Endodermal cell (in vitro differentiated cells): ENCODE measurements at regions not wholly inside any gene's neighbourhood (a gene's known extent, or its start where the extent isn't known, plus 50 kb on each side); places are given as distances from the start of the nearest gene placed in this dataset.

Source experiments
- DNase-seq: peaks from one replicate; pipeline ENCODE4 v3.0.0-alpha.2; 2017
- H3K27ac ChIP-seq: 2 replicates; pipeline ENCODE4 v1.5.1; 2013; ENCODE audit warnings: mild to moderate bottlenecking, low read depth, low read length, moderate library complexity
- H3K27me3 ChIP-seq: 2 replicates; pipeline ENCODE4 v1.6.1; 2013; ENCODE audit warnings: mild to moderate bottlenecking, low read length, moderate library complexity; ENCODE audit not compliant: insufficient read depth, control insufficient read depth, poor library complexity, severe bottlenecking
- H3K36me3 ChIP-seq: 2 replicates; pipeline ENCODE4 v1.7.0; 2013; ENCODE audit warnings: mild to moderate bottlenecking, low read length, moderate library complexity; ENCODE audit not compliant: control insufficient read depth, insufficient read depth
- H3K4me1 ChIP-seq: one replicate; pipeline ENCODE4 v1.7.0; 2013; ENCODE audit warnings: low read length; ENCODE audit not compliant: control insufficient read depth, insufficient read depth
- H3K4me3 ChIP-seq: 2 replicates; pipeline ENCODE4 v1.5.1; 2013; ENCODE audit warnings: mild to moderate bottlenecking, low read length, moderate library complexity
- H3K9ac ChIP-seq: 2 replicates; pipeline ENCODE4 v1.6.1; 2013; ENCODE audit warnings: mild to moderate bottlenecking, low read length, moderate library complexity; ENCODE audit not compliant: poor library complexity, severe bottlenecking; ENCODE audit errors: extremely low read depth
- H3K9me3 ChIP-seq: 2 replicates; pipeline ENCODE4 v1.6.1; 2013; ENCODE audit warnings: mild to moderate bottlenecking, low read length, moderate library complexity; ENCODE audit not compliant: control insufficient read depth
- H3K27ac Mint-ChIP-seq: 2 replicates; pipeline ENCODE4 v1.8.0; 2020; ENCODE audit warnings: mixed read lengths
- H3K27me3 Mint-ChIP-seq: 2 replicates; pipeline ENCODE4 v1.8.0; 2021; ENCODE audit warnings: mild to moderate bottlenecking, mixed read lengths; ENCODE audit not compliant: insufficient read depth
- H3K36me3 Mint-ChIP-seq: 2 replicates; pipeline ENCODE4 v1.8.0; 2020; ENCODE audit warnings: low read depth, mixed read lengths
- H3K4me1 Mint-ChIP-seq: 2 replicates; pipeline ENCODE4 v1.8.0; 2020; ENCODE audit warnings: mixed read lengths
- H3K4me3 Mint-ChIP-seq: 2 replicates; pipeline ENCODE4 v1.8.0; 2020; ENCODE audit warnings: mild to moderate bottlenecking, moderate library complexity, mixed read lengths
- H3K9me3 Mint-ChIP-seq: 2 replicates; pipeline ENCODE4 v1.8.0; 2020; ENCODE audit warnings: mild to moderate bottlenecking, mixed read lengths
- WGBS, 2 experiments: methylation state at CpG; one replicate each; pipeline versions ENCODE4 v1.1.5 to v1.1.7; 2013; ENCODE audit warnings: missing lambda C conversion rate in 2 of 2, mixed read lengths in 1 of 2; ENCODE audit not compliant: insufficient coverage in 1 of 2, insufficient read length in 1 of 2; 5-methylcytosine and 5-hydroxymethylcytosine counted together
- TF ChIP-seq, protein P1 (sequence below): fragments of 200-600 bp; sonication (generic); conservative IDR thresholded peaks from 2 replicates; pipeline ENCODE4 v1.5.0; 2021; ENCODE audit warnings: antibody characterized with exemption, mild to moderate bottlenecking

DNA sequence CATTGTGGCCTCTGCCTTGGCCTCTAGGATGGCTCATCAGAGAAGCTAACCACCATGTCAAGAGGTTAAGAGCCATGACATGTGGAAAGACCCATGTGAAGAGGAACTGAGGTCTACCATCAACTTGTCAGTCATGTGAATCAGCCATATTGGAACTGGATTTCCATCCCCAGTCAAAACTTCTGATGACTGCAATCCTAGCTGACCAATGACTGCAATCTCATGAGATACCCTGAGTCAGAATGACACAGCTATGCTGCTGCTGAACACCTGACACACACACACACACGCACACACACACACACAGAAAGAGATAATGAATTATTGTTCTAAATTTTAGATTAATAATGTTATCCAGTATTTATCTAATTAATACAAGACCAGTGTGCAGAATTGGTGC is 337.5 kb upstream of the LMCD1 start:
- Mint-ChIP-seq H3K27ac (no peak overlapping the region), H3K27me3 (no peaks in the 10 kb centered on the region), H3K9me3 (peaks cover 4% of the 10 kb centered on the region), H3K36me3 (no peaks in the 10 kb centered on the region), H3K4me1 (peaks cover 10% of the 10 kb centered on the region), H3K4me3 (no peak overlapping the region)
- Histone ChIP-seq H3K27ac (no peak overlapping the region), H3K27me3 (no peaks in the 10 kb centered on the region), H3K9me3 (peaks cover 7% of the 10 kb centered on the region), H3K9ac (no peak overlapping the region), H3K4me1 (no peaks in the 10 kb centered on the region), H3K4me3 (no peak overlapping the region), H3K36me3 (no peaks in the 10 kb centered on the region)
- TF ChIP-seq, protein P1, sequence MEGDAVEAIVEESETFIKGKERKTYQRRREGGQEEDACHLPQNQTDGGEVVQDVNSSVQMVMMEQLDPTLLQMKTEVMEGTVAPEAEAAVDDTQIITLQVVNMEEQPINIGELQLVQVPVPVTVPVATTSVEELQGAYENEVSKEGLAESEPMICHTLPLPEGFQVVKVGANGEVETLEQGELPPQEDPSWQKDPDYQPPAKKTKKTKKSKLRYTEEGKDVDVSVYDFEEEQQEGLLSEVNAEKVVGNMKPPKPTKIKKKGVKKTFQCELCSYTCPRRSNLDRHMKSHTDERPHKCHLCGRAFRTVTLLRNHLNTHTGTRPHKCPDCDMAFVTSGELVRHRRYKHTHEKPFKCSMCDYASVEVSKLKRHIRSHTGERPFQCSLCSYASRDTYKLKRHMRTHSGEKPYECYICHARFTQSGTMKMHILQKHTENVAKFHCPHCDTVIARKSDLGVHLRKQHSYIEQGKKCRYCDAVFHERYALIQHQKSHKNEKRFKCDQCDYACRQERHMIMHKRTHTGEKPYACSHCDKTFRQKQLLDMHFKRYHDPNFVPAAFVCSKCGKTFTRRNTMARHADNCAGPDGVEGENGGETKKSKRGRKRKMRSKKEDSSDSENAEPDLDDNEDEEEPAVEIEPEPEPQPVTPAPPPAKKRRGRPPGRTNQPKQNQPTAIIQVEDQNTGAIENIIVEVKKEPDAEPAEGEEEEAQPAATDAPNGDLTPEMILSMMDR, result no peak
- no CpG with 5 or more reads among the region's 1 CpG for WGBS, 2 experiments
- DNase-seq, result no peak

DNA sequence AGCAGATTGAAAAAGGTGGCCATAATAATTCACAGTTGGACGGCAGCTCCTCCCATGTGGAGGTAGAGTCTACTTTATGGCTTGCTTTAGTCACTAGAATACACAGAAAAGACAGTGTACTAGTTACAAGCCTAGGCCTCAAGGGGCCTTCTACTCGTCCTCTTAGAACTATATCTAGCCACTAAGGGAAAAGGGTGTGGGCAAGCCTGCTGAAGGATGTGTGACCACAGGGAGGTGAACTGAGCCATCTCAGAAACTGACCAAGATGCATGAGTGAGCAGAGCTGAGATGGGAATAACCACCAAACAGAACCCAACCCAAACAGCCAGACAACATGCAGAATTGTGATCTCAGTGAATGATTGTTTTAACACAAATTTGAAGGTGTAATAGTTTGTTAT is 335.6 kb upstream of the LMCD1 start:
- H3K4me3 ChIP-seq, result no peak overlapping the region
- no peak overlapping the region for H3K9ac ChIP-seq
- Mint-ChIP-seq H3K4me3 (no peak overlapping the region), H3K9me3 (peaks cover 4% of the 10 kb centered on the region), H3K36me3 (no peaks in the 10 kb centered on the region), H3K4me1 (peaks cover 2% of the 10 kb centered on the region), H3K27me3 (peaks cover 1% of the 10 kb centered on the region), H3K27ac (no peak overlapping the region)
- H3K27ac ChIP-seq, result no peak overlapping the region
- peaks cover 7% of the 10 kb centered on the region for H3K9me3 ChIP-seq
- H3K36me3 ChIP-seq, result no peaks in the 10 kb centered on the region
- H3K27me3 ChIP-seq, result no peaks in the 10 kb centered on the region
- TF ChIP-seq, protein P1, result peak; percentile 35
- H3K4me1 ChIP-seq, result no peaks in the 10 kb centered on the region
- 80 to 96% methylated on average over 1 to 2 of the region's 2 CpGs for WGBS, 2 experiments
- no peak for DNase-seq

DNA sequence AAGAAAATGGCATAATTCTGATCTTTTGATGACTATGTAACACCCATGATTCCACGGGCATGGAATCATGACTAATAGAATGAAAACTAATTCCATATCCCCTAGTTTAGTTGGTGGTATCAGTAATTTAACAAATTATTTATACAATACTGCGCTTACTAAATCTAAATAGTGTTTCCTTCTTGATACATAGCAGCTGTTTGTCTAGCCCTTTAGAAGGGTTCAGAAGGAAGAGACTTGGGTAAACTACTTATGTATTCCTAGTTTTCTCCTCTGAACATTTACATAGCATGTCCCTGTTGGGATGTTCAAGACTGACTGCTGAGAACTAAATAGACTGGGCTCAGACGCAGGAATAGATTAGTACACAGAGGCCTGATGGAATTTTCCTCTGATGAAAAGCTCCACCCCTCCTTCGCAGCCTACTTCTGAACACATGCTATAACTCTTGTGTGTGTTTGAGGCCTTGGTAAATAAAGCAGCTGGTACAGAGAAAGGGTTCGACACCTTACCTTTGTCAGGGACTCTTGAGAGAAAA is 330.6 kb upstream of the LMCD1 start:
- Mint-ChIP-seq H3K4me1 (peaks cover 24% of the 10 kb centered on the region), H3K27ac (no peak overlapping the region), H3K4me3 (no peak overlapping the region), H3K36me3 (no peaks in the 10 kb centered on the region), H3K27me3 (peaks cover 1% of the 10 kb centered on the region), H3K9me3 (peaks cover 4% of the 10 kb centered on the region)
- H3K27ac ChIP-seq, result no peak overlapping the region
- H3K9me3 ChIP-seq, result no peaks in the 10 kb centered on the region
- H3K4me1 ChIP-seq, result no peaks in the 10 kb centered on the region
- WGBS, 2 experiments, result 90 to 95% methylated on average over 2 to 5 of the region's 5 CpGs
- no peaks in the 10 kb centered on the region for H3K27me3 ChIP-seq
- H3K36me3 ChIP-seq, result no peaks in the 10 kb centered on the region
- no peak overlapping the region for H3K4me3 ChIP-seq
- TF ChIP-seq, protein P1, result no peak
- H3K9ac ChIP-seq, result no peak overlapping the region
- no peak for DNase-seq
